NB4 (cell line): ENCODE measurements at regions not wholly inside any gene's neighbourhood (a gene's known extent, or its start where the extent isn't known, plus 50 kb on each side); places are given as distances from the start of the nearest gene placed in this dataset.

Experiments used
- CTCF ChIP-seq: IDR thresholded peaks from one replicate; pipeline ENCODE4 v1.5.1; 2012; ENCODE audit warnings: low read depth, low read length
- MAX ChIP-seq: IDR thresholded peaks from 2 replicates; pipeline ENCODE4 v1.6.1; 2011; ENCODE audit warnings: low read depth, low read length
- MYC ChIP-seq: IDR thresholded peaks from 2 replicates; pipeline ENCODE4 v1.6.1; 2011; ENCODE audit warnings: low read depth, low read length
- POLR2A ChIP-seq: IDR thresholded peaks from 2 replicates; pipeline ENCODE4 v1.6.1; 2011; ENCODE audit warnings: mild to moderate bottlenecking; ENCODE audit not compliant: insufficient read length; ENCODE audit errors: extremely low read depth

GRCh38 chr6:104239971-104240370 lies 619.7 kb downstream of the HACE1 start:
- TF ChIP-seq MAX (no peak), CTCF (no peak), POLR2A (no peak), MYC (no peak)
